Glutamatergic neuron (in vitro differentiated cells): ENCODE measurements at regions not wholly inside any gene's neighbourhood (a gene's known extent, or its start where the extent isn't known, plus 50 kb on each side); places are given as distances from the start of the nearest gene placed in this dataset.

Source experiments
- DNase-seq: peaks from one replicate; pipeline ENCODE4 v3.0.0; 2022
- H3K27ac Mint-ChIP-seq: one replicate; pipeline ENCODE4 v1.8.0; 2020; ENCODE audit warnings: mild to moderate bottlenecking, mixed read lengths, inconsistent platforms; ENCODE audit not compliant: unreplicated experiment
- H3K27me3 Mint-ChIP-seq: one replicate; pipeline ENCODE4 v1.8.0; 2020; ENCODE audit warnings: mild to moderate bottlenecking, moderate library complexity, mixed read lengths, inconsistent platforms; ENCODE audit not compliant: unreplicated experiment
- H3K36me3 Mint-ChIP-seq: one replicate; pipeline ENCODE4 v1.8.0; 2020; ENCODE audit warnings: mild to moderate bottlenecking, mixed read lengths, inconsistent platforms; ENCODE audit not compliant: unreplicated experiment
- H3K4me1 Mint-ChIP-seq: one replicate; pipeline ENCODE4 v1.8.0; 2020; ENCODE audit warnings: mild to moderate bottlenecking, low read depth, mixed read lengths, inconsistent platforms; ENCODE audit not compliant: unreplicated experiment
- H3K4me3 Mint-ChIP-seq: one replicate; pipeline ENCODE4 v1.8.0; 2020; ENCODE audit warnings: mild to moderate bottlenecking, mixed read lengths, inconsistent platforms; ENCODE audit not compliant: unreplicated experiment
- H3K9me3 Mint-ChIP-seq: one replicate; pipeline ENCODE4 v1.8.0; 2020; ENCODE audit warnings: mild to moderate bottlenecking, moderate library complexity, mixed read lengths, inconsistent platforms; ENCODE audit not compliant: unreplicated experiment
- TF ChIP-seq, protein P1 (sequence below): fragments of 200-600 bp; sonication (generic); IDR thresholded peaks from one replicate; pipeline ENCODE4 v1.5.0; 2021; ENCODE audit not compliant: partially characterized antibody, unreplicated experiment

DNA sequence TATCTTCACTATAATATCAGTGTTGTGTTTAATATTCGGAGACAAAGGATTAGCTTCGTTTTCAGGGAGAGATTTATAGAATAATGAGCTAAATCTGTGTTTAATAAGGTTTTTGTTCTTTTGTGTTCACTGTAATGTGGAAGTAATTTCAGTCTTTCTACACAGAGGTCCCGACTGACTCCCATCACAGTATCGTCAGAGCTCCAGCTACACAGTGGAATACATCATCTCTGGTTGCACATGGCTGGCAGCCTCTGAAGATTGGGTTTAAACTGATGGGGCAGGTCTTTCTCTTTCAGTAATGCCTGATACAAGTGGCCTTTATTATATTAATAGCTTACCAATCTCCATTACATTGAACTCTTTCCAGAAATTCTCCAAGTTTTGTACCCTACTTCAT, 736.7 kb upstream of the RIOK2 start:
- no peak overlapping the region for H3K4me3 Mint-ChIP-seq
- H3K9me3 Mint-ChIP-seq = no peaks in the 10 kb centered on the region
- H3K4me1 Mint-ChIP-seq = no peaks in the 10 kb centered on the region
- TF ChIP-seq, protein P1, sequence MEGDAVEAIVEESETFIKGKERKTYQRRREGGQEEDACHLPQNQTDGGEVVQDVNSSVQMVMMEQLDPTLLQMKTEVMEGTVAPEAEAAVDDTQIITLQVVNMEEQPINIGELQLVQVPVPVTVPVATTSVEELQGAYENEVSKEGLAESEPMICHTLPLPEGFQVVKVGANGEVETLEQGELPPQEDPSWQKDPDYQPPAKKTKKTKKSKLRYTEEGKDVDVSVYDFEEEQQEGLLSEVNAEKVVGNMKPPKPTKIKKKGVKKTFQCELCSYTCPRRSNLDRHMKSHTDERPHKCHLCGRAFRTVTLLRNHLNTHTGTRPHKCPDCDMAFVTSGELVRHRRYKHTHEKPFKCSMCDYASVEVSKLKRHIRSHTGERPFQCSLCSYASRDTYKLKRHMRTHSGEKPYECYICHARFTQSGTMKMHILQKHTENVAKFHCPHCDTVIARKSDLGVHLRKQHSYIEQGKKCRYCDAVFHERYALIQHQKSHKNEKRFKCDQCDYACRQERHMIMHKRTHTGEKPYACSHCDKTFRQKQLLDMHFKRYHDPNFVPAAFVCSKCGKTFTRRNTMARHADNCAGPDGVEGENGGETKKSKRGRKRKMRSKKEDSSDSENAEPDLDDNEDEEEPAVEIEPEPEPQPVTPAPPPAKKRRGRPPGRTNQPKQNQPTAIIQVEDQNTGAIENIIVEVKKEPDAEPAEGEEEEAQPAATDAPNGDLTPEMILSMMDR = no peak
- no peaks in the 10 kb centered on the region for H3K36me3 Mint-ChIP-seq
- no peaks in the 10 kb centered on the region for H3K27me3 Mint-ChIP-seq
- DNase-seq = no peak
- no peak overlapping the region for H3K27ac Mint-ChIP-seq

DNA sequence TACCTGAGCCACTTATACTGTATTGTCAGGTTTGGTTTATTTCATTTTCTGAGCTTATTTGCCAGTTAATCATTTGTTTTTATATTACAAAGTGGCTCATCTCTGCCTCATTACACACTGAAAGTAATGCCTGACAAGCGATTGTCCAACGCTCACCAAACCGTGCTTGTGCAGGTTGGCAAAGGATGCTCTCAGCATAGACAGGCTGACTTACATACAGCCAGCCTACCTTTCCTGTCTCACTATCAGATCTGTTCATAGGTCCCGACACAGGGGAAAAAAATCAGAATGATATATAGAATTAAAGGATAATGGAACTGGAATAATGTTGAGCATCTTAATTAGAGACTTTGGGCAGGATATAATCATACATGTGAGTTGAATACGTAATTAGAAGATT, 739.7 kb upstream of the RIOK2 start:
- no peaks in the 10 kb centered on the region for H3K9me3 Mint-ChIP-seq
- TF ChIP-seq, protein P1 = no peak

GRCh38 chr5:97923496-97923895, 740.4 kb upstream of the RIOK2 start:
- TF ChIP-seq, protein P1 = no peak
- no peak overlapping the region for H3K27ac Mint-ChIP-seq
- no peaks in the 10 kb centered on the region for H3K4me1 Mint-ChIP-seq
- no peaks in the 10 kb centered on the region for H3K27me3 Mint-ChIP-seq
- H3K4me3 Mint-ChIP-seq = no peak overlapping the region
- DNase-seq = no peak
- no peaks in the 10 kb centered on the region for H3K36me3 Mint-ChIP-seq
- no peaks in the 10 kb centered on the region for H3K9me3 Mint-ChIP-seq

More for the DNA sequence above, 739.7 kb upstream of the RIOK2 start:
- Mint-ChIP-seq H3K4me1 (no peaks in the 10 kb centered on the region), H3K27ac (no peak overlapping the region), H3K4me3 (no peak overlapping the region), H3K27me3 (no peaks in the 10 kb centered on the region), H3K36me3 (no peaks in the 10 kb centered on the region)
- DNase-seq = no peak

- no peak for DNase-seq
- Mint-ChIP-seq H3K4me3 (no peak overlapping the region), H3K27me3 (no peaks in the 10 kb centered on the region), H3K27ac (no peak overlapping the region), H3K36me3 (no peaks in the 10 kb centered on the region), H3K9me3 (no peaks in the 10 kb centered on the region), H3K4me1 (no peaks in the 10 kb centered on the region)
- TF ChIP-seq, protein P1 = no peak
These were observed 741.0 kb upstream of the RIOK2 start for GRCh38 chr5:97923997-97924396.

DNA sequence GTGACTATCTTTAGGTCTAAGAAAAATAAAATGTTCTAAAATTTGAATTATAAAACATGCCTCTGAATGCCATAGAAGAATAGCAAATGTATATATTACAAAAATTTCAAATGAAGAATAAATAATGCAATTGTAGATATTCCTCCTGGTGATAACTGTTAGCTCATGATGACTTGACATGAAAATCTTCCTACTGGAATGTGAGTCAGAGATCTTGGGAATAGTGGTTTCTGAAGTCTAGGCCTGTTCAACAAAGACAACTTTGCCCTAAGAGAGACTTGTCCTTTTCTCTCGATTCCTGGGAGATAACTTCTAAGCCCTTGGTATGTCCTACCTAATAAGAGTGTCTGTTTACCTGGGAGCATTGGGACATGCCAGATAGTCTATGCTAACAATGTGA, 746.3 kb upstream of the RIOK2 start:
- no peaks in the 10 kb centered on the region for H3K9me3 Mint-ChIP-seq
- no peak overlapping the region for H3K4me3 Mint-ChIP-seq
- no peaks in the 10 kb centered on the region for H3K27me3 Mint-ChIP-seq
- no peak overlapping the region for H3K27ac Mint-ChIP-seq
- DNase-seq = no peak
- no peaks in the 10 kb centered on the region for H3K4me1 Mint-ChIP-seq
- TF ChIP-seq, protein P1 = no peak
- no peaks in the 10 kb centered on the region for H3K36me3 Mint-ChIP-seq
